GM12874 (cell line): ENCODE measurements at regions not wholly inside any gene's neighbourhood (a gene's known extent, or its start where the extent isn't known, plus 50 kb on each side); places are given as distances from the start of the nearest gene placed in this dataset.
A peak's percentile ranks its signal among the peaks of the same experiment; 100 is the strongest.

Experiments used
- TF ChIP-seq, protein P1 (sequence below): IDR thresholded peaks from 2 replicates; pipeline ENCODE4 v1.5.1; 2011; ENCODE audit warnings: low read depth, mild to moderate bottlenecking, control low read depth, low read length, moderate library complexity; ENCODE audit not compliant: insufficient read depth

GRCh38 chr1:157364612-157365011 lies 187.7 kb downstream of the FCRL5 start:
- TF ChIP-seq, protein P1, sequence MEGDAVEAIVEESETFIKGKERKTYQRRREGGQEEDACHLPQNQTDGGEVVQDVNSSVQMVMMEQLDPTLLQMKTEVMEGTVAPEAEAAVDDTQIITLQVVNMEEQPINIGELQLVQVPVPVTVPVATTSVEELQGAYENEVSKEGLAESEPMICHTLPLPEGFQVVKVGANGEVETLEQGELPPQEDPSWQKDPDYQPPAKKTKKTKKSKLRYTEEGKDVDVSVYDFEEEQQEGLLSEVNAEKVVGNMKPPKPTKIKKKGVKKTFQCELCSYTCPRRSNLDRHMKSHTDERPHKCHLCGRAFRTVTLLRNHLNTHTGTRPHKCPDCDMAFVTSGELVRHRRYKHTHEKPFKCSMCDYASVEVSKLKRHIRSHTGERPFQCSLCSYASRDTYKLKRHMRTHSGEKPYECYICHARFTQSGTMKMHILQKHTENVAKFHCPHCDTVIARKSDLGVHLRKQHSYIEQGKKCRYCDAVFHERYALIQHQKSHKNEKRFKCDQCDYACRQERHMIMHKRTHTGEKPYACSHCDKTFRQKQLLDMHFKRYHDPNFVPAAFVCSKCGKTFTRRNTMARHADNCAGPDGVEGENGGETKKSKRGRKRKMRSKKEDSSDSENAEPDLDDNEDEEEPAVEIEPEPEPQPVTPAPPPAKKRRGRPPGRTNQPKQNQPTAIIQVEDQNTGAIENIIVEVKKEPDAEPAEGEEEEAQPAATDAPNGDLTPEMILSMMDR, result no peak

GRCh38 chr1:157363660-157364140 lies 188.6 kb downstream of the FCRL5 start:
- TF ChIP-seq, protein P1, result peak; percentile 82

DNA sequence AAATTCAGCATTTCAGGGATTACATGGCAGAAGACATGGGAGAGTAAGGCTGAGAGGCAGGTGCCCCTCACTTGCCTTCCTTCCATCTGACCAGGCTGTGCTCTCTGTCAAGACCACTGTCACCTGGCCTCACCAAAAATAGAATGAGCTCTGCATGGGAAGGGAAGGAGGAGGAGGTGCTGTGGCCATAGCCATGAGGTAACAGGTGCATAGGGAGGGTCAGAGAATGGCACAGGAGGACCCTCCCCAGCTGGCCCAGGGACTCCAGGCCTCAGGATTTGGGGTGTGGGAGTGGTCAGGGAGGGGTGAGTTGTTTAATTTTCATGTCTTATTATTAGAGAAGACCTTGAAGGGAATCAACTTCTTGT lies 192.3 kb downstream of the FCRL5 start:
- TF ChIP-seq, protein P1, result no peak

DNA sequence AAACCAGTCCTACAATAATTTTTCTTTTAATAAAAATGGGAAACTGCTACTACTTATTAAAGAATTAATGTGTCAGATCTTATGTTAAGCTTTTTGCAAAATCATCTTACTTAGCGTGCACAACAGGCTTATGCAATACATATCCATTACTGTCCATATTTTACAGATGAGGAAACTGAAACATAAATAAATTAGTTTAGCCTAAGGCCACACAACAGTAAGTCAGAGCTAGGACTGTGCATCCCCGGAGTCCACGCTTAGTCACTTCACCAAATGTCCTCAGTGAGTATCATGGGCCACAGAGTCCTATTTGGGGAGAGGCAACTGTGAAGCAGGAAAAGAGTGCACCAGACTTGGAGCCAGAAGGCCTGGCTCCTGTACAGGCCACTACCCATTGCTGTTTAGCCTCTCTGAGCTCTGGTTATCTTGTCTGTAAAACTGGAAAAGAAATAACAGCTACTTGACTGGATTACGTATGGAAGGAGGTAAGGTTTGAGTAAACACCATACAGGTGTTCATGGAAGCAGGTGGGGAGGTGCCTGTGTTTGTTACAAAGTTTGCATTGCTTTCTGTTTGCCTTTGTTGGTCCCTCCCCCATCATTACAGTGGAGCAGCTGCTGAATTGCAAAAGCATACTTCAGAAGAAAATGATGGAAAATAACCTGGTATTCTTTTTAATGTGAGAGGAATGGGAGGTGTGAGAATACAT lies 192.8 kb downstream of the FCRL5 start:
- TF ChIP-seq, protein P1, result no peak

- TF ChIP-seq, protein P1, result no peak
These were observed 195.2 kb downstream of the FCRL5 start for GRCh38 chr1:157357111-157357510.

DNA sequence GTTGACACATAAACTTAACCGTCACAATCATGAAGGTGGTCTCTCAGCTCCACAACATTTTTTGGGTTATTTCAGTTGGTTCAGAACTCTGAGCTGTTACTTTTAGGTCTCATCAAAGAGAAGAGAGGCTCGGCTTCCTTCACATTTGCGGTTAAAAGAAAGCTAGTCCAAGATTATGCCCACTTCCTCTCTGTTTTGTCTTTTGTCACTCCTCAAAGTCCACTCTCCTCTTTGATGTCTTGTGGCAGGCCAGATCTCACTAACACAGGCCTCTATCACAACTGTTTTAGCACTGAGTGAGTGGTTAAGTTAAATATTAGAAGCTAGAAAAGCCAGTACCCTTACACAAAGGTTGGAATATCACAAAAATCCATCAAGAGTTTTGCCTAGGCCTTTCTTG lies 195.7 kb downstream of the FCRL5 start:
- TF ChIP-seq, protein P1, result no peak

- TF ChIP-seq, protein P1, result no peak
These were observed 198.8 kb downstream of the FCRL5 start for GRCh38 chr1:157353546-157353945.
